ENCODE measurements at regions not wholly inside any gene's neighbourhood (a gene's known extent, or its start where the extent isn't known, plus 50 kb on each side); places are given as distances from the start of the nearest gene placed in this dataset.

DNA sequence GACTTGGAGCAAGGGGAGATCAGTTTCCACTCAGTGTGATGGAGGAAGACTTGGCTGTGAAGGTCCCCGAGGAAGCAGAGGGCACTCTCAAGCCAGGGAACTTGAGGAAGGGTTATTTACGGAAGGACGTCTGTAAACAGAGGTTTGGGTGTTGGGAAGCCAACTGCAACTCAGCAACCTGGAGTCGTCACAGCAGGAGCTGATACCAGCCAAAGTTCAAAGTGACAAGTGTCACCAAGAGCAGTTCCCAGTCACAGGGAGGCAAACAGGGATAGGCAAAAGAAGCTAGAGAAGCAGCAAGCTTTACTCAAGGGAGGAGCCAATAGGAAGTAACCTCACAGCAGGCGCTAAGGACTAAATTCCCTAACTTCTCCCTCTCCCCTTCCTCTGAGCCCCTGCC lies 205.5 kb downstream of the EFNB2 start:
- TF ChIP-seq RAD21 (IDR thresholded peaks at IDR 0.05; ENCODE audit: low read depth) (no peak), POLR2A (IDR thresholded peaks at IDR 0.05; ENCODE audit: borderline replicate concordance, extremely low read depth, insufficient read depth, insufficient read length) (no peak)

Measured in HCT116 (cell line).